ES-I3 (cell line): ENCODE measurements at regions not wholly inside any gene's neighbourhood (a gene's known extent, or its start where the extent isn't known, plus 50 kb on each side); places are given as distances from the start of the nearest gene placed in this dataset.

ENCODE experiments used
- H3K36me3 ChIP-seq: 2 replicates; pipeline ENCODE4 v1.6.1; 2013; ENCODE audit warnings: mild to moderate bottlenecking, low read length, control low read depth, moderate library complexity; ENCODE audit not compliant: insufficient read depth
- H3K4me1 ChIP-seq: 2 replicates; pipeline ENCODE4 v1.6.1; 2013; ENCODE audit warnings: mild to moderate bottlenecking, control low read depth, low read length; ENCODE audit not compliant: insufficient read depth
- H3K9ac ChIP-seq: 2 replicates; pipeline ENCODE4 v1.6.1; 2013; ENCODE audit warnings: low read depth, mild to moderate bottlenecking, low read length, moderate library complexity
- H3K9me3 ChIP-seq: 2 replicates; pipeline ENCODE4 v1.6.1; 2013; ENCODE audit warnings: mild to moderate bottlenecking, low read length, moderate library complexity; ENCODE audit not compliant: control insufficient read depth, insufficient read depth

DNA sequence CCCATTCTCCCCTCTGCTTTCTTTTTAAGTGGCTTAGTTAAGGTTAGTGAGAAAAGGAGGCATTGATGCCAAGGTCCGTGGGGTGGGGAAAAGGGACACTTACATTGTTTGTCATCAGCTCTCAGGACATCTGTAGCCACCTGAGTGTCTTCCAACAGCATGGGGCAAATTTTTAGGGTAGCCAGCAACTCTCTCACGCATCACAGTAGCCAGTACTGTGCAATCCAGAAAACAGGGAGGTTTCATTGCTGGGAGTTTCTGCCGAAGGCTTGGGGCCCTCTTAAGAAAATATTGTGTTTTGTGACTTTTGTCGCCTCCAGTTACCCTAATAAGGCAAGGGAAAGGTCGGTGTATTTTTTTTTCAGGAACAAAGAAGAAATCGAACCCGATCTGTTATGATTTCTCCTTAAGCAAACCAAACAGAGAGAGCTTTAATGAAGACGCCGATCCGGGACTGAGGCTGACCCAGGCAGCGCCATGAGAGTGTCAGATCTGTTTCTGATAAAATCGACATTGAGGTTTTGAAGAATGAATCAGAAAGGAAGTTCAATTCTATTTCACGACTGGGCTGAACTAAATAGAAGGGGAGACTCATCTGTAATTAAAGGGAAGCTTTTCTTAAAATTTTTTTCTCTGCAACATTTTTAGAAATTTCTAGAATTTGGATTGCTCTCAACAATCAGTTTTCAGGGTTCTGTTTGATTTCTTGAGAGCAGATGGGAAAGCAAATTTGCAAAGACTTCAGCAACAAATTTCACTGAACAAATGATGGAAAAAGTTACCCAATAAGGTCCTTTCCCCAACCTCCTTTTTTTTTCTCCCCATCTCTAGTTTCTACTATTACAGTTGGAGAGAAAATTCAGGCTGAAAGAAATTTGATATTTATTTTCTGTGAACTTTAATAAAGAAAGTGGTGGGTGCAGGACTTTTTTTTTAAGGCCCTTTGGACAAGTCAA lies 144.7 kb upstream of the IRX3 start:
- no peak overlapping the region for H3K9ac ChIP-seq
- peaks cover 8% of the 10 kb centered on the region; the same call in 1 of the 2 replicates for H3K4me1 ChIP-seq
- H3K9me3 ChIP-seq = no peaks in the 10 kb centered on the region
- H3K36me3 ChIP-seq = no peaks in the 10 kb centered on the region

DNA sequence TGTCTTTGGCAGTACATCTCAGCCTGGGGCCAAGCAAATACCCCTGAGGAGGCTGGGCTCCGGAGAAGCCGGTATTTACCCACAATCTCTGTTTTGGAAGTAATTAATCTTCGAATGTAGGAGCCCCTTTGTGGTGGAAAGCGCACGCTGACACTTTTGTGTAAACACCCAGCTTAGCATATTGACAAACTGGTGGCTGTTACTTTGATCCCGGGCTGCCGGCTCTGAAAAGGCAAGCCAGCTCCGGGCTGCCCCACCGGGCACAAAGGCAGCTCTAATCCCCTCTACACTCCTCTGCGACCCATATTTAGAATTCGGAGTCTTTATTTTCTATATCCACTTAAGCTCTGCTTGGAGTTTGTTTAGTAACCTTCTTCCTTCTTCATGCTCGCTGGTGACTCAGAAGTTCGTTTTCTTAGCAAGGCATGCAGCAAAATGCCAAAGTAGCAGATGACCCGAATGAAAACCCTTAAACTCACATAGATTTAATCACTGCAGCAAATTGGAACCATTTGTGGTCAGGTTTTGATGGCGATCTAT lies 144.0 kb upstream of the IRX3 start:
- Histone ChIP-seq H3K9ac (no peak overlapping the region), H3K36me3 (no peaks in the 10 kb centered on the region), H3K4me1 (peaks cover 8% of the 10 kb centered on the region; the same call in 1 of the 2 replicates), H3K9me3 (no peaks in the 10 kb centered on the region)

DNA sequence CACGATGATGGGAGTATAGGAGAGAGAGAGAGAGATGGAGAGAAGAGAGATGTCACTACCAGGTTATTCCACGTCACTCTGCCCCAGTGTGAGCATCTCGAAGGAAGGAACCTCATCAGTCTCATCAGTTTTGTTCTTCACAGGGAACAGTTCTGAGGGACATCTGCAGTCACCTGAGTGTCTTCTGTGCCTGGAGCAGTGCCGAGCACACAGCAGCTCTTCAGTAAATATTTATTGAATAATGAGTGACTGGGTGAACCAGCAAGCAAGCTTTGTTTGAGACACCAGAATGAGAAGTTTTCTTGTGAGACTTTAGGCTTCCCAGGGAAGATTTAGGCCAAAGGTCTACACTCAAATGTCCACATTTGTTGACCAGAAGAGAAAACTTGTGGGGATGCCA lies 142.4 kb upstream of the IRX3 start:
- Histone ChIP-seq H3K4me1 (peaks cover 8% of the 10 kb centered on the region; the same call in 1 of the 2 replicates), H3K36me3 (no peaks in the 10 kb centered on the region), H3K9me3 (no peaks in the 10 kb centered on the region), H3K9ac (no peak overlapping the region)

DNA sequence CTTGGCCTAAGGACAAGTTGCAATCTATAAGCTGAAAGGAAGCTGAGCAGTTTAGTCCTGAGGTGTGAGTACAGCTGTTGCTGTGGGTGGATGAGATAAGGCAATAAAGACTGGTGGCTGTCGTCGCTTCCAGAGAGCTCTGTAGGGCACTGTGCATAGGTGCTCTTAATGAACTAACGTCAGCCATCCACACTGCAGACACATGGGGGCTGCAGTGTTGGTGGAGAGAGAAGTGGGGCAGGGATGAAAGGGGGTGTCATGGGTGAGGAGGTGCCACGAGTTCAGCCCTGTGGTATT lies 139.9 kb upstream of the IRX3 start:
- H3K36me3 ChIP-seq = no peaks in the 10 kb centered on the region
- no peak overlapping the region for H3K9ac ChIP-seq
- H3K4me1 ChIP-seq = peaks cover 8% of the 10 kb centered on the region; the same call in 1 of the 2 replicates
- H3K9me3 ChIP-seq = no peaks in the 10 kb centered on the region

DNA sequence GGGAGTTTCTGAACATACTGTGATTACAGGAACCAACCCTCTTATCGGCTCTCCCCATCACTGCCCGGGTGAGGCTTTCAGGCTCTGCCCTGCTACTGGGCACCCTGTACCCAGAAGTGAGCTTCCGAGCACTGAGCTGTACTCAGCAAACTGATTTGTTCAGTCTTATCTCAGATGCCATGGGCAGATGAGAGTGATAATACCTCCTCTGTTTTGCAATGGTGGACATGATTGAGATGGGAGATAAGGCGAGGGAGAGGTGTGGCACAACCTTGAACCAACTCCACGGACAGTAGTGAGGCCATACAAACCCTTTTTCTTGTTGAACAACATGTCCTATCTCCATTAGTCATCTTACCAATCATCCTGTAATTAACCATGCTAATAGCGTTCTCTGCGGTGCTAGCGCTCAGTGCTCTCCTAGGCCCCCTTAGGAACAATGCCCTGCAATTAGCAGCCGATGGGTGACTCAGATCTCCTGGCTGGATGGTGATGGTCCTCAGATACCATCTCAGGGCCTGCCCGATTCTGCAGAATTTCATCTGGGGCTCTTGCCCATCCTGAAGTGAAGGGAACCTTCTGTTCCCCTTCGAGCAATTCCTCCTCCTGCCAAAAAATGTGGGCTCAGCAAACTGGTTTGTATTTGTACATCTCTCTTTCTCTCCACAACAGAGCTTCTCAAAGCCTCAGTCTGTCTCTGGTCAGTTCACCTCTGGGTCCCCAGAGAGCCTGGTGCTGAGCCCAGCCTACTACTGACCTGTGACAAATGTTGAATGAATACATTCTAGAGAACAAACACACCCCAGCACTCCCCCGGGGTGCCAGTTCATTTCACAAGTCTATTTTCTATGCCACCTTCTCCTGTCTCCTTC lies 139.3 kb upstream of the IRX3 start:
- Histone ChIP-seq H3K9ac (no peak overlapping the region), H3K9me3 (no peaks in the 10 kb centered on the region), H3K36me3 (no peaks in the 10 kb centered on the region), H3K4me1 (peaks cover 7% of the 10 kb centered on the region; the same call in 1 of the 2 replicates)

DNA sequence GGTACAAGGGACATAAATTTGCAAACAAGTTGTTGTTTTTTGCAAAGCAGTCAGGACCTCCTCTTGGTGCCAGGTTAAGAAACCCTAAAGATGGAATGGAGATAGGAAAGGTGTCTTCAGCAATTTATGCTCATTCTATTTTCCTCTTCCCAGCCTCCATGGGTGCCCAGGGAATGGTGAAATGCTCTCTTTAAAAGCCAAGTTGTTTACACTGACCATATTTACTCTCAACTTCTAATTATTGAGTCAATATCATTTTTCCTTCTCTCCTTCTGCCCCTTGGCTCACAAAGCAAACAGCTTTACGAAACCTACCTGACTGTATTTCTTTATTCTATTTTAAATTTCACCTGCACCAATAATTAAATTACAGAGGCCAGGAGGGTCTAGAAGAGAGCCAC lies 138.5 kb upstream of the IRX3 start:
- no peaks in the 10 kb centered on the region for H3K36me3 ChIP-seq
- no peak overlapping the region for H3K9ac ChIP-seq
- no peaks in the 10 kb centered on the region for H3K9me3 ChIP-seq
- H3K4me1 ChIP-seq = no peaks in the 10 kb centered on the region

DNA sequence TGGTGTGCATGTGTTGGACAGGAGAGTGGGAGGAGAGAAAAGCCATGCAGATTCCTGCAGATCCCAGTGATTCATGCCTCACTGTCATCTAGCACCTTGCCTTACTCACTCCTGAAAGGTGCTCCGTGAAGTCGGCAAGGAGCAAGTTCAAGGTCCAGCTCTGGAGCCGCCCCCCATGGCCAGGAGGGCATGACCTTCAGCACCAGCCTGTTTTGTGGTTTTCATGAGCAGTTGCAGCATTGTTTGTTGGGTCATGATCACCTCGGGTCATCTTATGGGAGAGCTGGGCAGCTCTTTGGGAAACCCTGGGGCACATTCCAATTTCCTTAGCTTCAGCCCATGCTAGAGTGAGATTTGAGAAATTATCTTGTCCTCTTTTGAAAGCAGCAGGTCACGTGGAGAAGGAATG lies 137.5 kb upstream of the IRX3 start:
- Histone ChIP-seq H3K36me3 (no peaks in the 10 kb centered on the region), H3K9ac (no peak overlapping the region), H3K9me3 (no peaks in the 10 kb centered on the region), H3K4me1 (no peaks in the 10 kb centered on the region)

DNA sequence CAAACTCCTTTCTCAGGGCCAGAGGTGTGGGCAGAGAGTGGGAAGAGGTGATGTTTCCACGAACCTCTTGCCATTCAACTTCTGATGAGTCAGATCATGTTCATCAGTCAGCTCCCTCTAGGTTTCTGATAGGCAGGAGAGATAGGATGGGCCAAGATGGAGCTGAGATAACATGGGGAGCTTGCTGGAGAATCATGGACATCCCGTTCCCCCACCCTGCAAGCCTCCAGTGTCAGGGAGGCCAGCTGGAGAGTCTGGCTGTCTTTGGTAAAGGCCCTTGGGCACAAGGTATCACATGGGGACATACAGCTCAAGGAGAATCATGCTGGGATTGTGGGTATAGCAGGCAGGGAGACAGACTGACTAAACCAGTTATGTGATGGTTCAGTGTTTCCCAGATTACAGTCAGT lies 136.0 kb upstream of the IRX3 start:
- H3K36me3 ChIP-seq = no peaks in the 10 kb centered on the region
- no peaks in the 10 kb centered on the region for H3K4me1 ChIP-seq
- H3K9ac ChIP-seq = no peak overlapping the region
- no peaks in the 10 kb centered on the region for H3K9me3 ChIP-seq

DNA sequence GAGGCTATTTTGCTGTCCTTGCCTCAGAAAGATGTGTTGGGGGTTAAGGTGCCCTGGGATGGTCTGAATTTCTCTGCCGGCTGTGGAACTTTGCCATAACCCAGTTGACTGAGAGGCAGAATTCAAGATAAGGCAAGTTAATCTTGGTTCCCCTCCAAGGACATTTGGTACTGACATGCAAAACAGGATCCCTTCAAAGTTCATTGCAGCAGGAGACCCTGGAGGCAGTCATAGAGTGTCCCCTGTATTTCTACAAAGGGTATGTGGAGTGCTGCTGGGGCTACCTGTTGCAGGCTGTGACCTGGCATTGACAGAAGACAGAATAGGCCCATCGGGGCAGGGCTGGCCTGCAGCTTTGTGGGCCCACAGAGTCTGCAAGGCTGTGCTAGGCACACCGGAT lies 135.6 kb upstream of the IRX3 start:
- no peak overlapping the region for H3K9ac ChIP-seq
- H3K36me3 ChIP-seq = no peaks in the 10 kb centered on the region
- H3K9me3 ChIP-seq = no peaks in the 10 kb centered on the region
- H3K4me1 ChIP-seq = no peaks in the 10 kb centered on the region

DNA sequence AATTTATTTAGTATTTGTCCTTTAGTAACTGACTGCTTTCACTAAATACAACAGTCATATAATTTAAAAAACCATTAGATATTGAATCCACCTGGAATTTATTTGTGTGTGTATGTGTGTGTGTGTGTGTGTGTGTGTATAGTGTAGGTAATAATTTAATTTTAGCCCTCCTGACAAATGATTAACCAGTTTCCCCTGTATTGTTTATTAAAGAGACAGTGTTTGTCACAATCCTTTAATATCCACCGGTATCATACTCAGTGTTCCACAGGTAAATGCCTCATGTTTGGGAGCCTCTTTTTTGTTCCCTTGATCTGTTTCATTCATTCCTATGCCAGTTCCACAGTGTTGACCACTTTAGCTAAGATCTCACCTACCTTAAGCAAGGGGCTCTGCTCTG lies 134.6 kb upstream of the IRX3 start:
- no peaks in the 10 kb centered on the region for H3K9me3 ChIP-seq
- H3K9ac ChIP-seq = no peak overlapping the region
- no peaks in the 10 kb centered on the region for H3K4me1 ChIP-seq
- H3K36me3 ChIP-seq = no peaks in the 10 kb centered on the region

DNA sequence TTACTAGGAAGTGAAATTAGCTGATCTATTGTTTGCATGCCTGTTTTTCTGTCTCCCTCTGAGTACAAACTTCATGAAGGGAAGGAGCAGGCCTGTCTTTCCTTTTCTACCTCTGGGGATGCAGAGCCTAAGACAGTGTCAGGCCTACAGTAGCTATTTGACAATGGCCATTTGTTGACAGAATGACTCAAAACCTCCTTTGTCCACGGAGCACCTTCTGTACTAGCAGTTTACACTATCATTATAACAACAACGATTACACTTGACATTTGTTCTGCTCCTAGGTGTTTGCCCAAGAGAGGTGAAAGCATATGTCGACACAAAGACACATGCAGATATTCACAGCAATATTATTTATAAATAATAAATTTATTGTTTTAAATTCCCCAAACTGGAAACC lies 132.3 kb upstream of the IRX3 start:
- Histone ChIP-seq H3K9ac (no peak overlapping the region), H3K4me1 (no peaks in the 10 kb centered on the region), H3K9me3 (no peaks in the 10 kb centered on the region; the same call in 1 of the 2 replicates), H3K36me3 (no peaks in the 10 kb centered on the region)

DNA sequence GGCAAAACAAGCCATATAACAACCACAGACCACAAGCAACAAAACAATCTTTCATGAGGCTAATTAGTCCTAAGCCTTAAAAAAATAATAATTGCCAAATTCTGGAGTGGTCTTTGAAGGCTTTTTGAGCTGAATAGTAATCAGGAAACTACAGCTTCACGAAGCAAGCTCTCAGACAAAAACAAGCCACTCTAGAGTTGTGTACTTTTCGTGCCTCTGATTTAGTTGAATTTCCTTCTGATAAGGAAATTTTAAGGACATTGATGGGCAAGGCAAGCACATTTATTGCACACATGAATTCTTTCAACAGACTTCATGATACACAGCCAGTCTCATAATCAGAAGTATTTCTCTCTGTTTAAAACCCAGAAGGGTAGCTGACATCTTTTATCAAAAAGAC lies 130.8 kb upstream of the IRX3 start:
- Histone ChIP-seq H3K9ac (no peak overlapping the region), H3K4me1 (no peaks in the 10 kb centered on the region), H3K9me3 (no peaks in the 10 kb centered on the region; the same call in 1 of the 2 replicates), H3K36me3 (no peaks in the 10 kb centered on the region)

DNA sequence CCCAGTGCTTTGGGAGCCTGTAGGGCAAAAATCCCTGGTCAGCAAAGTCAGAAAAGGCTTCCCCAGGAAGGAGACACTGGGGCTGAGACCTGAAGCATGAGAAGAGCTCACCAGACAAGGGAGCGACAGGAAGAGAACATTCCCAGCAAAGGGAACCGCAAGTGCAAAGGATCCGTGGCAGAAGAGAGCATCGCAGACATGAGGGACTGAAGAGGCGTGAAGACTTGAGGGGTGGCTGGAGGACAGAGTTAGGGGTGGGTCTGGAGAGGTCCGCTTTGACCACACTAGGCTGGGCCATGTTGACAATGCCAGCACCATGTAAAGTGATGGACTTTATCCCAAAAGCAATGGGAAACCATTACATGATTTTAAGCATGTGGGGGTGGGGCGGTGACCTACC lies 128.1 kb upstream of the IRX3 start:
- no peaks in the 10 kb centered on the region; the same call in 1 of the 2 replicates for H3K9me3 ChIP-seq
- H3K36me3 ChIP-seq = no peaks in the 10 kb centered on the region
- H3K4me1 ChIP-seq = no peaks in the 10 kb centered on the region
- no peak overlapping the region for H3K9ac ChIP-seq

DNA sequence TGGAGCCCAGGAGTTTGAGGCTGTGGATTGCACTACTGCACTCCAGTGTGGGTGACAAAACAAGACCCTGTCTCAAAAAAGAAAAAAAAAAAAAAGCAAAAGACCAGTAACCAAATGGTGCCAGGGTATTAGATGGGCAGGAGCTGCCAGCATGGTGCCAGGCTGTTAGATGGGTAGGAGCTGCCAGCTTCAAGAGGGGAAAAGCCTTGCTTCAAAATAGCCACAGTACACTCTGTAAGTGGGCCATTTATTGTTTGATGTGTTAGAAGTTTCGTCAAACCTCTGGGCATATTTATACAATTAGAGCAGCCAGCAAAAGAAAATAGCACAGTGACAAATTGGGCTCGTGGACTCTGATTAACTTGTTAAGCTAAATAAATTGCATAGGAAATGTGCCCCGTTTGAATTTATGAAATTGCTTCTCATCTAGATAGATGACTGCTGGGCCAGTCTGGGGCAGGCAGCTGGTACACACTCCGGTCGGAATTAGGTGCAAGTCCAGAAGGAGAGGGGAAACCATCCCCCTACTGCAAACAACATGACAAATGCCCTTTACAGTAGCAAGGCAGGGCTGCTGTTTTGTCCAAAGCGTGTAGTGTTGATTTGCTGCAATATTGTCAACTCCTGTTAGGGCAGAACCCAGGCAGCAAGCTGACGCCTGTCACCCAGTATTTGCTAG lies 126.3 kb upstream of the IRX3 start:
- no peaks in the 10 kb centered on the region for H3K36me3 ChIP-seq
- no peak overlapping the region for H3K9ac ChIP-seq
- no peaks in the 10 kb centered on the region for H3K4me1 ChIP-seq
- no peaks in the 10 kb centered on the region; the same call in 1 of the 2 replicates for H3K9me3 ChIP-seq
